Gastroesophageal sphincter (tissue), 3 donors: ENCODE measurements at regions not wholly inside any gene's neighbourhood (a gene's known extent, or its start where the extent isn't known, plus 50 kb on each side); places are given as distances from the start of the nearest gene placed in this dataset.

Experiments used
- CTCF ChIP-seq, 4 experiments: fragments of 200-600 bp in 2 of 4; fragments of 450-650 bp in 2 of 4; sonication (generic) in 1 of 4; IDR thresholded peaks; one replicate each; pipeline ENCODE4 v1.5.1; 2017 to 2019; ENCODE audit warnings: antibody characterized with exemption in 4 of 4, mild to moderate bottlenecking in 2 of 4, moderate library complexity in 2 of 4
- POLR2AphosphoS5 ChIP-seq: sonication (generic); formaldehyde crosslinking; IDR thresholded peaks from one replicate; pipeline ENCODE4 v1.6.1; 2017; ENCODE audit warnings: antibody characterized with exemption

- TF ChIP-seq CTCF (IDR thresholded peaks at IDR 0.05) (no peak), POLR2AphosphoS5 (no peak)
Observed at GRCh38 chr14:95392841-95393240, 73.1 kb upstream of the CLMN start.
